GM23248 (cell line): ENCODE measurements at regions not wholly inside any gene's neighbourhood (a gene's known extent, or its start where the extent isn't known, plus 50 kb on each side); places are given as distances from the start of the nearest gene placed in this dataset.

Experiments used
- DNase-seq: peaks from one replicate; pipeline ENCODE4 v3.0.0-alpha.2; 2015
- H2AFZ ChIP-seq: fragments of 200-600 bp; sonication (generic); 2 replicates; pipeline ENCODE4 v1.6.1; 2016; ENCODE audit warnings: antibody characterized with exemption
- H3F3A ChIP-seq: fragments of 200-600 bp; sonication (generic); 2 replicates; pipeline ENCODE4 v1.6.1; 2016; ENCODE audit warnings: mild to moderate bottlenecking, antibody characterized with exemption, mixed run types; ENCODE audit not compliant: insufficient read depth
- H3K27ac ChIP-seq: fragments of 200-600 bp; sonication (generic); 2 replicates; pipeline ENCODE4 v1.5.1; 2016; ENCODE audit warnings: mild to moderate bottlenecking
- H3K27me3 ChIP-seq: fragments of 200-600 bp; sonication (generic); replicated peaks from 2 replicates; pipeline ENCODE4 v1.6.1; 2016; ENCODE audit warnings: mild to moderate bottlenecking; ENCODE audit not compliant: insufficient read depth
- H3K36me3 ChIP-seq: fragments of 200-600 bp; sonication (generic); 2 replicates; pipeline ENCODE4 v1.6.1; 2016; ENCODE audit warnings: low read depth, mild to moderate bottlenecking
- H3K4me1 ChIP-seq: fragments of 200-600 bp; sonication (generic); 2 replicates; pipeline ENCODE4 v1.6.1; 2016; ENCODE audit warnings: mild to moderate bottlenecking; ENCODE audit not compliant: insufficient read depth
- H3K4me2 ChIP-seq: fragments of 200-600 bp; sonication (generic); one replicate; pipeline ENCODE4 v1.6.1; 2016; ENCODE audit warnings: mild to moderate bottlenecking; ENCODE audit not compliant: unreplicated experiment
- H3K4me3 ChIP-seq: fragments of 200-600 bp; sonication (generic); 2 replicates; pipeline ENCODE4 v1.5.1; 2016; ENCODE audit warnings: mild to moderate bottlenecking
- H3K79me2 ChIP-seq: fragments of 200-600 bp; sonication (generic); 2 replicates; pipeline ENCODE4 v1.6.1; 2016; ENCODE audit warnings: mild to moderate bottlenecking; ENCODE audit not compliant: insufficient read depth
- H3K9ac ChIP-seq: fragments of 200-600 bp; sonication (generic); 2 replicates; pipeline ENCODE4 v1.6.1; 2016; ENCODE audit warnings: mild to moderate bottlenecking
- H3K9me2 ChIP-seq: fragments of 200-600 bp; sonication (generic); 2 replicates; pipeline ENCODE4 v1.6.1; 2016; ENCODE audit warnings: mixed run types, mild to moderate bottlenecking, moderate library complexity; ENCODE audit not compliant: insufficient read depth
- H3K9me3 ChIP-seq: fragments of 200-600 bp; sonication (generic); one replicate; pipeline ENCODE4 v1.6.1; 2017; ENCODE audit warnings: low read depth
- H4K20me1 ChIP-seq: fragments of 200-600 bp; sonication (generic); 2 replicates; pipeline ENCODE4 v1.6.0; 2016; ENCODE audit not compliant: insufficient read depth
- EZH2 ChIP-seq: fragments of 200-600 bp; sonication (generic); IDR thresholded peaks from 2 replicates; pipeline ENCODE4 v1.6.1; 2018; ENCODE audit warnings: antibody characterized with exemption, mild to moderate bottlenecking; ENCODE audit not compliant: insufficient read depth, poor library complexity, severe bottlenecking
- EZH2phosphoT487 ChIP-seq: fragments of 200-600 bp; sonication (generic); IDR thresholded peaks from 2 replicates; pipeline ENCODE4 v1.6.1; 2018; ENCODE audit warnings: antibody characterized with exemption, moderate library complexity, mild to moderate bottlenecking, low read depth; ENCODE audit not compliant: insufficient read depth
- WGBS, 2 experiments: methylation state at CpG; one replicate each; pipeline ENCODE4 v1.1.6; 2015 to 2017; ENCODE audit warnings: low lambda C conversion rate in 2 of 2, low coverage in 1 of 2; ENCODE audit errors: missing lambda C conversion rate in 2 of 2; 5-methylcytosine and 5-hydroxymethylcytosine counted together
- in situ Hi-C: fragments of 300-500 bp; cut with MboI; formaldehyde crosslinking; loops from 2 replicates; pipeline ENCODE4 v1.15.0; 2020

- H4K20me1 ChIP-seq: no peaks in the 10 kb centered on the region
- 0 out of 2 replicates have a peak, but pooled peaks cover 4% of the 10 kb centered on the region for H3F3A ChIP-seq
- H3K27me3 ChIP-seq: no peaks in the 10 kb centered on the region
- H2AFZ ChIP-seq: no peak overlapping the region
- H3K27ac ChIP-seq: no peak overlapping the region
- H3K9ac ChIP-seq: no peak overlapping the region
- in situ Hi-C loops: no loop called here
- no peaks in the 10 kb centered on the region for H3K79me2 ChIP-seq
- no peak overlapping the region for H3K4me2 ChIP-seq
- TF ChIP-seq EZH2 (no peak), EZH2phosphoT487 (no peak)
- H3K4me1 ChIP-seq: peaks cover 9% of the 10 kb centered on the region
- 86% methylated on average over 4 of the region's 4 CpGs for WGBS, 2 experiments
- no peaks in the 10 kb centered on the region for H3K36me3 ChIP-seq
- H3K9me3 ChIP-seq: no peaks in the 10 kb centered on the region
- no peak overlapping the region for H3K4me3 ChIP-seq
- no peaks in the 10 kb centered on the region for H3K9me2 ChIP-seq
- no peak for DNase-seq
These were observed 408.5 kb downstream of the PTPRU start for GRCh38 chr1:29644812-29645211.

DNA sequence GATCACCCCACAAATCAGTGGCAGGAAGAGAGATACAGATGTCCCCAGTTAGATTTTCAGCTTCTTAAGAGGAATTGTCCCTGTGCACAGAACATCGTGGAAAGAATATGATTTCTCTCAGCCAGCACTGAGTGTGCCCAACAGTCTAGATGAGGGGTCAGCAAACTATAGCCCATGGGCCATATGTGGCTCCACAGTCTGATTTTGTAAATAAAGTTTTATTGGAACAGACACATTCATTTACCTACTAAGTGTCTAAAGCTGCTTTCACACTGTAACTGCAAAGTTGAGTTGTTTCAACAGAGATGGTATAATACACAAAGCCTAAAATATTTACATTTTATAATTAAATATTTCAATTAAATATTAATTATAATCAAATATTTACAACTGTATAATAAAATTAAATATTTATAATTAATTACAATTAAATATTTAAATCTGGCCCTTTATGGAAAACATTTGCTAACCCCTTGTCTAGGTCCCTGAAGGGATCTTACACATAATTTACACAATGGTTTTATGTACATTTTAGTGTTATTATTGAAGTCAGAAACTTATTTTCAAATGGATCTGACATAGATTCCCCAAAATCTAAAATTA, 407.6 kb downstream of the PTPRU start:
- peaks cover 10% of the 10 kb centered on the region for H3K4me1 ChIP-seq
- no peak for TF ChIP-seq EZH2phosphoT487
- TF ChIP-seq EZH2: no peak
- in situ Hi-C loops: no loop called here

GRCh38 chr1:29643281-29643680, 407.0 kb downstream of the PTPRU start:
- Histone ChIP-seq H3K4me1 (peaks cover 10% of the 10 kb centered on the region), H3F3A (0 out of 2 replicates have a peak, but pooled peaks cover 4% of the 10 kb centered on the region), H2AFZ (no peak overlapping the region), H3K36me3 (no peaks in the 10 kb centered on the region), H3K79me2 (no peaks in the 10 kb centered on the region), H3K4me2 (no peak overlapping the region), H3K9me2 (no peaks in the 10 kb centered on the region), H3K27me3 (no peaks in the 10 kb centered on the region), H3K9ac (no peak overlapping the region), H4K20me1 (no peaks in the 10 kb centered on the region), H3K9me3 (no peaks in the 10 kb centered on the region), H3K27ac (no peak overlapping the region), H3K4me3 (no peak overlapping the region)
- in situ Hi-C loops: no loop called here
- TF ChIP-seq EZH2 (no peak), EZH2phosphoT487 (no peak)
- DNase-seq: no peak
- 68% methylated on average over 4 of the region's 4 CpGs for WGBS, 2 experiments

More for the DNA sequence above, 407.6 kb downstream of the PTPRU start:
- Histone ChIP-seq H3K9ac (no peak overlapping the region), H3F3A (0 out of 2 replicates have a peak, but pooled peaks cover 4% of the 10 kb centered on the region), H3K27me3 (no peaks in the 10 kb centered on the region), H3K4me3 (no peak overlapping the region), H2AFZ (no peak overlapping the region), H3K27ac (no peak overlapping the region), H3K36me3 (no peaks in the 10 kb centered on the region), H3K9me2 (no peaks in the 10 kb centered on the region), H3K9me3 (no peaks in the 10 kb centered on the region), H3K4me2 (no peak overlapping the region), H3K79me2 (no peaks in the 10 kb centered on the region), H4K20me1 (no peaks in the 10 kb centered on the region)
- DNase-seq: no peak
- 76 to 100% methylated on average over 1 of the region's 1 CpG for WGBS, 2 experiments

DNA sequence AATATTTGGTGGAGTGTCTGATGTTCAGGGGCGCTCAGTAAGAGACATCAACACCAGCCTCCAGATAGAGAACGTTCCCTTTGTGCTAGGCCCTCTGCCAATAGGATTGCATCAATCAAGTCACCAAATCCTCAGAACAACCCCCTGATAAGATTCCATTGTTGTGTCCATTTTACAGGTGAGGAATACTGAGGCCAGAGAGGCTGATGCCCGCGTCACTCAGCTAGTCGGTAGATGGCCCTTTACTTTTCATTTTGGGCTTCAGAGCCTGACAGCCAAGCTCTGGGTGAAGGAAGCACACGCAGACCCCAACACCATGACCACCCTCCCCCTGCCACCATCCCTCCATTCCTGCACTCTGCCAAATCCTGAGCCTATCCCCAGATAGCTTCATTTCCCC, 406.2 kb downstream of the PTPRU start:
- Histone ChIP-seq H3K4me2 (no peak overlapping the region), H3K4me1 (peaks cover 10% of the 10 kb centered on the region), H3K9me2 (no peaks in the 10 kb centered on the region), H3K9ac (no peak overlapping the region), H3K79me2 (no peaks in the 10 kb centered on the region), H3K36me3 (no peaks in the 10 kb centered on the region), H2AFZ (no peak overlapping the region), H3K9me3 (no peaks in the 10 kb centered on the region), H4K20me1 (no peaks in the 10 kb centered on the region), H3K4me3 (no peak overlapping the region), H3K27ac (no peak overlapping the region), H3F3A (0 out of 2 replicates have a peak, but pooled peaks cover under 1% of the 10 kb centered on the region), H3K27me3 (no peaks in the 10 kb centered on the region)
- no peak for DNase-seq
- TF ChIP-seq EZH2phosphoT487 (no peak), EZH2 (no peak)
- WGBS, 2 experiments: 74 to 84% methylated on average over 6 of the region's 6 CpGs
- in situ Hi-C loops: no loop called here
